ENCODE measurements at regions not wholly inside any gene's neighbourhood (a gene's known extent, or its start where the extent isn't known, plus 50 kb on each side); places are given as distances from the start of the nearest gene placed in this dataset.

DNA sequence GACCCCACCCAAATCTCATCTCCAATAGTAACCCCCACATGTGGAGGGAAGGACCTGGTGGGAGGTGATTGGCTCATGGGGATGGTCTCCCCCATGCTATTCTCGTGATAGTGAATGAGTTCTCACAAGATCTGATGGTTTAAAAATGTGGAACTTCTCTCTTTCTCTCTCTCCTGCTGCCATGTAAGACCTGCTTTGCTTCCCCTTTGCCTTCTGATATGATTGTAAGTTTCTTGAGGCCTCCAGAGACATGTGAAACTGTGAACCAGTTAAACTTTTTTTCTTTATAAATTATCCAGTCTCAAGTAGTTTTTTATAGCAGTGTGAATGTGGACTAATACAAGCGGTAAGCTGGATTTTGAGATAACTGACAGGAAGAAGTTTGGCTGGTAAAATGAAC lies 60.3 kb upstream of the MBNL1 start:
- H3K27ac ChIP-seq (ENCODE audit: low read depth, low read length), result no peak overlapping the region
- H3K9me2 ChIP-seq (replicated peaks; ENCODE audit: control insufficient read depth, low read length), result no peaks in the 10 kb centered on the region
- TF ChIP-seq EZH2phosphoT487 (IDR thresholded peaks at IDR 0.05; ENCODE audit: borderline replicate concordance, low read length) (no peak), CTCF (IDR thresholded peaks at IDR 0.05; ENCODE audit: low read depth, low read length, poor library complexity, severe bottlenecking) (no peak)
- no peaks in the 10 kb centered on the region; the same call in 1 of the 2 replicates for H3K9me3 ChIP-seq (ENCODE audit: control insufficient read depth, insufficient read depth, low read length)
- H3K4me1 ChIP-seq (ENCODE audit: control insufficient read depth, low read length), result peaks cover 41% of the 10 kb centered on the region
- H3K36me3 ChIP-seq (ENCODE audit: control insufficient read depth, low read length), result no peaks in the 10 kb centered on the region
- no peaks in the 10 kb centered on the region for H3K79me2 ChIP-seq (ENCODE audit: control insufficient read depth, low read length)
- H3K4me2 ChIP-seq (ENCODE audit: low read length), result no peak overlapping the region
- H4K20me1 ChIP-seq (ENCODE audit: control insufficient read depth, insufficient read depth, low read depth, low read length), result no peaks in the 10 kb centered on the region
- no peak overlapping the region for H3K4me3 ChIP-seq (ENCODE audit: low read length)
- H3F3A ChIP-seq (ENCODE audit: control insufficient read depth, insufficient read depth), result peaks cover 18% of the 10 kb centered on the region
- no peaks in the 10 kb centered on the region for H3K27me3 ChIP-seq (ENCODE audit: control insufficient read depth, low read length)

- H3K27ac ChIP-seq (ENCODE audit: low read depth, low read length), result no peak overlapping the region
- H3K9me3 ChIP-seq (ENCODE audit: control insufficient read depth, insufficient read depth, low read length), result no peaks in the 10 kb centered on the region; the same call in 1 of the 2 replicates
- H3K4me1 ChIP-seq (ENCODE audit: control insufficient read depth, low read length), result peaks cover 35% of the 10 kb centered on the region
- no peaks in the 10 kb centered on the region for H3K9me2 ChIP-seq (replicated peaks; ENCODE audit: control insufficient read depth, low read length)
- peaks cover 18% of the 10 kb centered on the region for H3F3A ChIP-seq (ENCODE audit: control insufficient read depth, insufficient read depth)
- H3K4me2 ChIP-seq (ENCODE audit: low read length), result no peak overlapping the region
- H3K27me3 ChIP-seq (ENCODE audit: control insufficient read depth, low read length), result no peaks in the 10 kb centered on the region
- H4K20me1 ChIP-seq (ENCODE audit: control insufficient read depth, insufficient read depth, low read depth, low read length), result no peaks in the 10 kb centered on the region
- no peak for TF ChIP-seq CTCF (IDR thresholded peaks at IDR 0.05; ENCODE audit: low read depth, low read length, poor library complexity, severe bottlenecking)
- no peak for TF ChIP-seq EZH2phosphoT487 (IDR thresholded peaks at IDR 0.05; ENCODE audit: borderline replicate concordance, low read length)
- no peaks in the 10 kb centered on the region for H3K36me3 ChIP-seq (ENCODE audit: control insufficient read depth, low read length)
- H3K79me2 ChIP-seq (ENCODE audit: control insufficient read depth, low read length), result no peaks in the 10 kb centered on the region
- H3K4me3 ChIP-seq (ENCODE audit: low read length), result no peak overlapping the region
Observed at GRCh38 chr3:152209060-152209459, 59.7 kb upstream of the MBNL1 start.

DNA sequence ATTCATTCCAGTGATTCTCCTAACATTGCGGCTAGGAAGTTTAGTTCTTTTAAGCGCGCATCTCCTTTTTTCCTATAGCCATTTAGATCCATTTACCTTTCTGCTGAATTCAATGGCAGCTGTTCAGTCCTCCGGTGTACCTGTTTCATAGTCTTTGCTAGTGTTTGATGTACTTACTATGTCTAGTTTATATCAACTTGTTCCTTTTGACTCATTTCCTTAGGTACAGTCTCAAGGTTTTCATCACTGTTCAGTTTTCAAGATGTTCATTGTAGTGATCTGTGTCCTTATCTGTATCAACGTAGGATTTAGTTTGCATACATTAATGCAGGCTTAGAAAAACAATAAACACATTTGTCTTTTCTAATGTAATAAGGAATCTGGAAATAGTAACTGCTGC lies 59.0 kb upstream of the MBNL1 start:
- no peak overlapping the region for H3K4me2 ChIP-seq (ENCODE audit: low read length)
- no peaks in the 10 kb centered on the region for H3K79me2 ChIP-seq (ENCODE audit: control insufficient read depth, low read length)
- no peaks in the 10 kb centered on the region for H3K27me3 ChIP-seq (ENCODE audit: control insufficient read depth, low read length)
- TF ChIP-seq CTCF (IDR thresholded peaks at IDR 0.05; ENCODE audit: low read depth, low read length, poor library complexity, severe bottlenecking), result no peak
- TF ChIP-seq EZH2phosphoT487 (IDR thresholded peaks at IDR 0.05; ENCODE audit: borderline replicate concordance, low read length), result no peak
- H3F3A ChIP-seq (ENCODE audit: control insufficient read depth, insufficient read depth), result peaks cover 14% of the 10 kb centered on the region
- H3K9me3 ChIP-seq (ENCODE audit: control insufficient read depth, insufficient read depth, low read length), result no peaks in the 10 kb centered on the region; the same call in 1 of the 2 replicates
- H3K4me3 ChIP-seq (ENCODE audit: low read length), result no peak overlapping the region
- H3K4me1 ChIP-seq (ENCODE audit: control insufficient read depth, low read length), result peaks cover 27% of the 10 kb centered on the region
- H3K36me3 ChIP-seq (ENCODE audit: control insufficient read depth, low read length), result no peaks in the 10 kb centered on the region
- no peak overlapping the region for H3K27ac ChIP-seq (ENCODE audit: low read depth, low read length)
- no peaks in the 10 kb centered on the region for H3K9me2 ChIP-seq (replicated peaks; ENCODE audit: control insufficient read depth, low read length)
- no peaks in the 10 kb centered on the region for H4K20me1 ChIP-seq (ENCODE audit: control insufficient read depth, insufficient read depth, low read depth, low read length)
